ENCODE measurements at regions not wholly inside any gene's neighbourhood (a gene's known extent, or its start where the extent isn't known, plus 50 kb on each side); places are given as distances from the start of the nearest gene placed in this dataset.

DNA sequence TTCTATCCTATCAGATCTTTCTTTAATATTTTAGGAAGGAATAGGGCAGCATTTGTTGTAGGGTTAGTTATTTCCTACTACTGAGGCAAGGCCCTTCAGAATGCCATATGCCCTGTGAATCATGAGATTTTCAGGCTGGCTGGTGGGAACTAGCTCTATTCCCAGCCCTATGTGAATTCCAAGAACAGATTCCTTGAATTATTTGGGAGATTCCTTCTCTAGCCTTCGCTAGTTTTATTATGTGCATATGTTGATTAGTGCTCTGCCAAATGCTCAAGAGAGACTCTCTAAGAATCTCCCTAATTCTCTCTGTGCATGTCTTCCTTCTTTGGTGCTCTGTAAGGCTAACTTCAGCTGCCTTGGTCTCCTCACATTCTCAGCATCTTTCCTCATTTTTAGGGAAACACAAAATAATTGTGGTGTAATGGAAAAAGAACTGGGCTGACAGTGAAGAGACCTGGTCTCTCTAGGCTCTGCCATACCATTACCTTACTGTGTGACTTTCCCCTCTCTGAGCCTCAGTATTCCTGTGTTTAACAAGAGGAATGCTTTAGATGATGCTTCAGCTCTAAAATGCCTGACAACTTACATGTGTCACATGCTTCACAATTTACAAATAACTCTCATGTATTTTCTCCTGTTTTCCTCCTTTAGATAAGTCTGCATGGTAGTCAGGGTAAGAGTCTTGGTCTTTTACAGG, 79.7 kb downstream of the VMA21 start:
- DNase-seq: no peak

DNA sequence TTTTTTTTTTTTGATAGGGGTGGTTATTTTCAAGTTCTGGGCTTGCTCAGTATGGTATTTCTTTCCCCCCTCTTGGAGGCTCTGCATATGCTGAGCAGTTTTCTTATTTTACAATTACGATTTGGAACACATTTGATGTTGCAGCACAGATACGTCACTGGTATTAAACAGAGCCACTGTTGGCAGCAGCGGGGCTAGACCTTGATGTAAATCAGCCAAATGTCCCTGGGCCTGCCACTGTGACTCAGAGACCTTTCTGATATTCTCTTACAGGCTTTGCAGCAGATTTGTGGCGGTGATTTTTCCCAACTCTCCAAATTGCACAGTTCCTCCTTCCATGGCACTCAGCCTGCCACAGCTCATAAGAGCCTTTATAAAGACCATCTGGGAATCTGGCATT, 81.1 kb downstream of the VMA21 start:
- DNase-seq: no peak

DNA sequence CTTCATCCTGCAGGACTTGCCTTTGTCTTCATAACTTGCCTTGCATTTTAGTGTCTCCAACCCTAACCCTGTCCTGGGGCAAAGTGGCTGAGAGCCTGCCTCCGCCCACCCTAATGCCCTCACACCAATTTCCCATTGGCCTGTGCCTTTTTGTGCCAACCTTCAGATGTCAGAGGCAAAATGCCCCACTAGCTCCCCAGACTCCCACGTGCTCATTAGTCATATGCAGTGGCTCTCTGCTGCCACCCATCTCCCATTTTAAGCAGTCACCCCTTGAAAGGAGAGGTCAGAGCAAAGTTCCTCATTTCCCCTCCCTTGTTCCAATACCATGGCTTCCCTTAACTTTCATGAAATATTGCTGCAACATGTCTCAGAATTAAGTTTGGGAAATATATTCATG, 74.8 kb upstream of the PASD1 start:
- DNase-seq: no peak

DNA sequence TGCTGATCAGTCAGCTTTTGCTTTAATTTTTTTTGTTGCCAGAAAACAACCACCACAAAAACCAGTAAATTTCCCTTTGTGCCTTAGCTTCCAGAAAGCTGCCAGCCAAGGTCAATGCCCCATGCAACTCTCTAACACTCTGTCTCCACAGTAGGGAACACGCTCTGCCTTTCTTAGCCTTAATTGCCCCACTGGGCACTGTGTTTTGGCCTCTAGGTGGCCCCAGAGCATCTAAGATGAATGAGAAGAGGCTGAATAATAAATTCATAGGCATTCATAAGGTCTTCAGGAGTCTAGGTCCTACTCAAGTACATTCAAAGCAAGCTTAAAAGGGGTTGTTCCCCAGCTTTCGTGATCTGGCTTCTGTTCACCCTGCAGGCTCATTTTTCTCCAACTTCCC, 57.7 kb upstream of the PASD1 start:
- DNase-seq: peak; percentile 12

DNA sequence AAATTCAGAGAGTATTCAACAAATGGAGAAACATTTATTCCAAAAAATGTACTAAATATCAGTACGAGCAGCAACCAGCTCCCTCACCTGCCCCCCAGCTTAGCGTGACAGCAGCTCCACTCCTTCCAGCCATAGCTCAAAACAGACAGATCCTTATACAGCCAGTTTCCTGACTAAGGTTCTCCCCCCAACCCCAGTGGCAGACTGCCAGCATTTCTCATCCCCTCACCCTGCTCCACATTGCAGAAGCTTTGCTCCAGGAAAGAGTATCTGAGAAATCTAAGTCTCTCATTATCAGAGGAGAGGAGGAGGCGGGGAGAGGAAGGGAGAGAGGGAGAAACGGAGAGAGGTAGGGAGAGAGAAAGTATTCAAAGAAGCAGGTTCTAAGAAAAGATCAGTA, 53.3 kb upstream of the PASD1 start:
- DNase-seq: no peak

DNA sequence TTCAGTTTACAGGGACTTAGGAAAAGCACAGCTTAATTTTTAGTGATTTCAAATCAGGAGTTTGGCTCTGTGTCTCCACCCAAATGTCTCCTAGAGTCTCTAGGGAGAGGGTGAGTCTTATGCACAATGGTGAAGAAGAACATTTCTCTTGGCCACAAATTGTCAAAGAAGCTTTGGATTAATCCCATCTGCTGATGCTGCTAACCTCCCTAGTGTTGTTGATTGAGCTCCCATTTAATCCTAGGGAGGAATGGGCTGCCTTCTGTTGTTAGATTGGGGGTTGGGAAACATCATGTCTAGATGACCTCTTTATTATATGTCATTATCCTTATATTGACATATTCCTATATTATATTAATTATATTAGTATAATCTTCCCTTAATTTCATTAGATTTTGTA, 50.0 kb upstream of the PASD1 start:
- no peak for DNase-seq
